ENCODE measurements at regions not wholly inside any gene's neighbourhood (a gene's known extent, or its start where the extent isn't known, plus 50 kb on each side); places are given as distances from the start of the nearest gene placed in this dataset.

DNA sequence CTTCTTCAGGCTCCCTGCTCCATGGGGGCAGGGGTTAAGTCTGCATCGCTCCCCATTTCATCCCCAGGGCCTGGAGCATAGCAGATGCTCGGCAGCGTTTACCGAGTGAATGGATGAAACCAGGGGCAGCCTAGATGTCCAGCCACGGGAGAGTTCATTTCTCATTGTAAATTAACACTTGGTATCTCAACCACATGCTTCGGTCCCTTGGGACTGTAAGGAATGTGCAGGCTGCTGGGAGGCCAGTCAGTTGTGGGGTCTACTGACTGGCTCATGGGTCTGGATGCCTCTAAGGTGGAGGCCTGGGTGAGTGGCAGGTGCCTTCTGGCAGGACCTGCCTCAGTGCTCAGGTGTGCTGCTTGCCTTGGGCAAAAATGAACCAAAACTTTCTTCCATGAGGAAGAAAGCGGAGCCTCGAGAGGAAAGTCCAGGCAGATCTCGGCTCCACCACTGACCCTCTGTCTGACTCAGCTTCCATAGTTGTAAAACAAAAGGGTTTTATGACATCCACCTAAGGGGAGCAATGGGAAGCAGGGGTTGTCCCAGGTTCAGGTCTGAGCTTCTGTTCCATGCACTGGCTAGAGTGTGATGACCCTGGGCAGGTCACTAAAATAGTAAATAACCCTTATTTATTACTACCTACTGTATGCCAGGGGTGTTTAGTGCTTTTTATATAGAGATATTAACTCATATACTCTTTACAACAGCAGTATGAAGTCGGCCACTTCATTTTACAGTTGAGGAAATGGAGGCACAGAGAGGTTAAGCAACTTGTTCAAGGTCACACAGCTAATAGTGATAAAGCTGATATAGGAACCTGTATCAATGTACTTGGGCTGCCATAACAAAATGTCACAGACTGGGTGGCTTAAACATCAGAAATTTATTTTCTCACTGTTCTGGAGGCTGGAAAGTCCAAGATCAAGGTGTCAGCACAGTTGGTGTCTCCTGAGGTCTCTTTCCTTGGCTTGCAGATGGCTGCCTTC, 144.3 kb upstream of the STX18 start:
- Histone ChIP-seq H3K27me3 (ENCODE audit: control insufficient read depth, insufficient read depth, low read length) (no peaks in the 10 kb centered on the region), H3K9me3 (ENCODE audit: control insufficient read depth, insufficient read depth, low read length) (no peaks in the 10 kb centered on the region), H3K27ac (ENCODE audit: low read depth, low read length) (no peak overlapping the region), H3K4me3 (ENCODE audit: low read depth, low read length) (no peak overlapping the region)
- DNase-seq (ENCODE audit: low read depth, low spot score) = no peak
- ChIA-PET POLR2A (no interaction called here), CTCF (no interaction called here)
- TF ChIP-seq, protein P1, sequence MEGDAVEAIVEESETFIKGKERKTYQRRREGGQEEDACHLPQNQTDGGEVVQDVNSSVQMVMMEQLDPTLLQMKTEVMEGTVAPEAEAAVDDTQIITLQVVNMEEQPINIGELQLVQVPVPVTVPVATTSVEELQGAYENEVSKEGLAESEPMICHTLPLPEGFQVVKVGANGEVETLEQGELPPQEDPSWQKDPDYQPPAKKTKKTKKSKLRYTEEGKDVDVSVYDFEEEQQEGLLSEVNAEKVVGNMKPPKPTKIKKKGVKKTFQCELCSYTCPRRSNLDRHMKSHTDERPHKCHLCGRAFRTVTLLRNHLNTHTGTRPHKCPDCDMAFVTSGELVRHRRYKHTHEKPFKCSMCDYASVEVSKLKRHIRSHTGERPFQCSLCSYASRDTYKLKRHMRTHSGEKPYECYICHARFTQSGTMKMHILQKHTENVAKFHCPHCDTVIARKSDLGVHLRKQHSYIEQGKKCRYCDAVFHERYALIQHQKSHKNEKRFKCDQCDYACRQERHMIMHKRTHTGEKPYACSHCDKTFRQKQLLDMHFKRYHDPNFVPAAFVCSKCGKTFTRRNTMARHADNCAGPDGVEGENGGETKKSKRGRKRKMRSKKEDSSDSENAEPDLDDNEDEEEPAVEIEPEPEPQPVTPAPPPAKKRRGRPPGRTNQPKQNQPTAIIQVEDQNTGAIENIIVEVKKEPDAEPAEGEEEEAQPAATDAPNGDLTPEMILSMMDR (IDR thresholded peaks at IDR 0.05; ENCODE audit: low read depth, low read length) = no peak

DNA sequence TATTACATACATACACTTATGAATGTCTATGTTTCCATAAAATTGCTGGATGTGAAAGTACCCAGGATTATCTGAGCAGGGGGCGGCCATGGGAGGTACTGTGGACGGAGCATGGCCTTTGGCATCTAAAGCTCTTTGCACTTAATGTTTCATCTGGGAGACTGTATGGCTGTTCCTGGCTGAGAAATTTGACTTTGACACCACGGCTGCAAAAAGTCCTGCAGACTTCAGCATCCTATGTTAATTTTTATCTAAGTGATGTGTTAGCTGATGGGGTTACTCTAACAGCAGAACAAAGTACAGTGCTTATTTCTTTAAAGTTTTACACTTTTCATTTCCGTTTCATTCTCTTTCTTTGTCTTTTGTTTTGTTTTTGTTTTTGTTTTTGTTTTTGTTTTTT, 139.8 kb upstream of the STX18 start:
- ChIA-PET CTCF (interaction anchor here (2.0 kb wide), 1 partner anchor 13 kb away, joined by 5 read pairs; no protein-coding TSS in a partner anchor), POLR2A (no interaction called here)
- H3K27ac ChIP-seq (ENCODE audit: low read depth, low read length) = no peak overlapping the region
- no peaks in the 10 kb centered on the region for H3K9me3 ChIP-seq (ENCODE audit: control insufficient read depth, insufficient read depth, low read length)
- no peaks in the 10 kb centered on the region for H3K27me3 ChIP-seq (ENCODE audit: control insufficient read depth, insufficient read depth, low read length)
- H3K4me3 ChIP-seq (ENCODE audit: low read depth, low read length) = no peak overlapping the region
- DNase-seq (ENCODE audit: low read depth, low spot score) = no peak
- TF ChIP-seq, protein P1 (IDR thresholded peaks at IDR 0.05; ENCODE audit: low read depth, low read length) = no peak

DNA sequence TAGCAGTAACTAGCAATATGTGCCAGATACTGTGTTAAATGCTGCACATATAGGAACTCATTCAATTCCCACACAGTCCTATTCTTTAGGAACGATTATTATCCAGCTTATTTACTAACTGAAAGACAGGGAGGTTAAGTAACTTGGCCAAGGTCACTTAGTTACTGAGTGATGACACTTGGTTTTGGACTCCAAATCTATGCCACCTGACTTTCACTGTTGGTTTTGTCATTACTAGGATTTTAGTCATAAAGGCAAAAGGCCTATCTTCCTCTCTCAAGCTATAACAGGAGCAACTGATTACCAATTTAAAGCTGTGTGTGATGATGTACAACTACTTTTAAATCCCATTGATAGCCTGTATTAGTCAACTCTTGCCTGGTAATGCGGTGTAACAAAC, 138.9 kb upstream of the STX18 start:
- no peak for DNase-seq (ENCODE audit: low read depth, low spot score)
- H3K9me3 ChIP-seq (ENCODE audit: control insufficient read depth, insufficient read depth, low read length) = no peaks in the 10 kb centered on the region
- CTCF ChIA-PET = interaction anchor here (0.8 to 1.1 kb wide), 2 partner anchors 12 to 192 kb away, joined by 3 to 4 read pairs; no protein-coding TSS in a partner anchor

GRCh38 chr4:4680243-4680642, 138.4 kb upstream of the STX18 start:
- Histone ChIP-seq H3K4me3 (ENCODE audit: low read depth, low read length) (no peak overlapping the region), H3K27ac (ENCODE audit: low read depth, low read length) (no peak overlapping the region), H3K9me3 (ENCODE audit: control insufficient read depth, insufficient read depth, low read length) (no peaks in the 10 kb centered on the region), H3K27me3 (ENCODE audit: control insufficient read depth, insufficient read depth, low read length) (no peaks in the 10 kb centered on the region)
- ChIA-PET POLR2A (no interaction called here), CTCF (interaction anchor here (0.8 to 1.1 kb wide), 2 partner anchors 11 to 192 kb away, joined by 3 to 4 read pairs; no protein-coding TSS in a partner anchor)
- no peak for DNase-seq (ENCODE audit: low read depth, low spot score)
- TF ChIP-seq, protein P1 (IDR thresholded peaks at IDR 0.05; ENCODE audit: low read depth, low read length) = no peak

More for the DNA sequence above, 138.9 kb upstream of the STX18 start:
- Histone ChIP-seq H3K4me3 (ENCODE audit: low read depth, low read length) (no peak overlapping the region), H3K27ac (ENCODE audit: low read depth, low read length) (no peak overlapping the region), H3K27me3 (ENCODE audit: control insufficient read depth, insufficient read depth, low read length) (no peaks in the 10 kb centered on the region)
- TF ChIP-seq, protein P1 (IDR thresholded peaks at IDR 0.05; ENCODE audit: low read depth, low read length) = no peak
- POLR2A ChIA-PET = no interaction called here

Data from AG04450 (cell line).